Activated CD8-positive, alpha-beta T cell treated with anti-CD3 and anti-CD28 coated beads for 36 hours (primary cell): ENCODE measurements at regions not wholly inside any gene's neighbourhood (a gene's known extent, or its start where the extent isn't known, plus 50 kb on each side); places are given as distances from the start of the nearest gene placed in this dataset.

Experiments
- ATAC-seq: fragments of 200-7000 bp; cut with Tn5 transposase; one replicate; pipeline ENCODE4 v1.10.0; 2021; ENCODE audit warnings: mild to moderate bottlenecking, moderate library complexity
- CTCF ChIA-PET: fragments of 350-600 bp; sonication (Branson Sonifier 250); formaldehyde crosslinking; loops from one replicate; lab custom pipeline; 2021; ENCODE audit warnings: antibody characterized with exemption; lab: Charles Lee
- POLR2A ChIA-PET: fragments of 350-600 bp; sonication (Branson Sonifier 250); formaldehyde crosslinking; loops from one replicate; lab custom pipeline; 2021; ENCODE audit warnings: antibody characterized with exemption; lab: Charles Lee
- DNase-seq: peaks from one replicate; pipeline ENCODE4 v3.0.0-alpha.2; 2020
- H3K27ac Mint-ChIP-seq: one replicate; pipeline ENCODE4 v1.8.0; 2021; ENCODE audit warnings: mild to moderate bottlenecking, mixed read lengths
- H3K27me3 Mint-ChIP-seq: one replicate; pipeline ENCODE4 v1.8.0; 2021; ENCODE audit warnings: mixed read lengths
- H3K36me3 Mint-ChIP-seq: one replicate; pipeline ENCODE4 v1.8.0; 2021; ENCODE audit warnings: low read depth, mixed read lengths
- H3K4me1 Mint-ChIP-seq: one replicate; pipeline ENCODE4 v1.8.0; 2021; ENCODE audit warnings: low read depth, mixed read lengths
- H3K4me3 Mint-ChIP-seq: one replicate; pipeline ENCODE4 v1.8.0; 2021; ENCODE audit warnings: mild to moderate bottlenecking, moderate library complexity, mixed read lengths
- H3K9me3 Mint-ChIP-seq: one replicate; pipeline ENCODE4 v1.8.0; 2021; ENCODE audit warnings: mixed read lengths
- CTCF ChIP-seq: fragments of 200-600 bp; IDR thresholded peaks from one replicate; pipeline ENCODE4 v1.8.0; 2022; ENCODE audit warnings: antibody characterized with exemption, mild to moderate bottlenecking
- intact Hi-C: fragments of 100-400 bp; cut with micrococcal nuclease; formaldehyde crosslinking; loops from one replicate; pipeline ENCODE4 v1.10.0; 2022

- no peak for DNase-seq
- no peak for TF ChIP-seq CTCF
- intact Hi-C loops: no loop called here
- H3K4me3 Mint-ChIP-seq: no peak overlapping the region
- ATAC-seq: no peak
- ChIA-PET CTCF (no interaction called here), POLR2A (no interaction called here)
- H3K9me3 Mint-ChIP-seq: no peaks in the 10 kb centered on the region
- no peak overlapping the region for H3K27ac Mint-ChIP-seq
- no peaks in the 10 kb centered on the region for H3K36me3 Mint-ChIP-seq
- H3K27me3 Mint-ChIP-seq: peaks cover 14% of the 10 kb centered on the region
- peaks cover 5% of the 10 kb centered on the region for H3K4me1 Mint-ChIP-seq
Observed at GRCh38 chr20:52616629-52617028, 355.5 kb upstream of the TSHZ2 start.

GRCh38 chr20:52614051-52614863 is 357.9 kb upstream of the TSHZ2 start:
- POLR2A ChIA-PET: no interaction called here
- H3K4me1 Mint-ChIP-seq: peaks cover 5% of the 10 kb centered on the region
- H3K9me3 Mint-ChIP-seq: no peaks in the 10 kb centered on the region
- no peak overlapping the region for H3K27ac Mint-ChIP-seq
- CTCF ChIA-PET: no interaction called here
- ATAC-seq: no peak
- no peak for TF ChIP-seq CTCF
- no peak for DNase-seq
- intact Hi-C loops: no loop called here
- H3K4me3 Mint-ChIP-seq: no peak overlapping the region
- H3K36me3 Mint-ChIP-seq: no peaks in the 10 kb centered on the region
- peaks cover 14% of the 10 kb centered on the region for H3K27me3 Mint-ChIP-seq

- ATAC-seq (no peak), DNase-seq (no peak)
- Mint-ChIP-seq H3K27ac (no peak overlapping the region), H3K9me3 (no peaks in the 10 kb centered on the region), H3K27me3 (peaks cover 14% of the 10 kb centered on the region), H3K4me3 (no peak overlapping the region), H3K4me1 (peaks cover 2% of the 10 kb centered on the region), H3K36me3 (no peaks in the 10 kb centered on the region)
- no peak for TF ChIP-seq CTCF
- ChIA-PET CTCF (no interaction called here), POLR2A (no interaction called here)
- intact Hi-C loops: no loop called here
Observed at GRCh38 chr20:52612046-52612632, 360.0 kb upstream of the TSHZ2 start.

GRCh38 chr20:52610749-52611148 is 361.4 kb upstream of the TSHZ2 start:
- CTCF ChIA-PET: no interaction called here
- H3K36me3 Mint-ChIP-seq: no peaks in the 10 kb centered on the region
- no peaks in the 10 kb centered on the region for H3K9me3 Mint-ChIP-seq
- no peak overlapping the region for H3K4me3 Mint-ChIP-seq
- POLR2A ChIA-PET: no interaction called here
- H3K27ac Mint-ChIP-seq: no peak overlapping the region
- no peaks in the 10 kb centered on the region for H3K4me1 Mint-ChIP-seq
- intact Hi-C loops: no loop called here
- no peak for TF ChIP-seq CTCF
- DNase-seq (no peak), ATAC-seq (no peak)
- peaks cover 14% of the 10 kb centered on the region for H3K27me3 Mint-ChIP-seq

GRCh38 chr20:52601295-52601971 is 370.7 kb upstream of the TSHZ2 start:
- H3K27ac Mint-ChIP-seq: no peak overlapping the region
- peaks cover 6% of the 10 kb centered on the region for H3K27me3 Mint-ChIP-seq
- TF ChIP-seq CTCF: no peak
- no peak overlapping the region for H3K4me3 Mint-ChIP-seq
- no peaks in the 10 kb centered on the region for H3K4me1 Mint-ChIP-seq
- CTCF ChIA-PET: interaction anchor here (0.6 kb wide), 1 partner anchor 607 kb away, joined by 3 read pairs; no protein-coding TSS in a partner anchor
- no peaks in the 10 kb centered on the region for H3K9me3 Mint-ChIP-seq
- ATAC-seq: no peak
- no peaks in the 10 kb centered on the region for H3K36me3 Mint-ChIP-seq
- POLR2A ChIA-PET: no interaction called here
- no peak for DNase-seq
- intact Hi-C loops: no loop called here
